Type B pancreatic cell (in vitro differentiated cells): ENCODE measurements at regions not wholly inside any gene's neighbourhood (a gene's known extent, or its start where the extent isn't known, plus 50 kb on each side); places are given as distances from the start of the nearest gene placed in this dataset.

Source experiments
- DNase-seq: peaks from one replicate; pipeline ENCODE4 v3.0.0; 2021; ENCODE audit warnings: mixed read lengths; ENCODE audit not compliant: unreplicated experiment; ENCODE audit errors: extremely low spot score
- H3K27ac Mint-ChIP-seq: 2 replicates; pipeline ENCODE4 v1.8.0; 2021; ENCODE audit warnings: mild to moderate bottlenecking, mixed read lengths
- H3K27me3 Mint-ChIP-seq: 2 replicates; pipeline ENCODE4 v1.8.0; 2021; ENCODE audit warnings: mixed read lengths
- H3K36me3 Mint-ChIP-seq: 2 replicates; pipeline ENCODE4 v1.8.0; 2021; ENCODE audit warnings: mixed read lengths
- H3K4me1 Mint-ChIP-seq: one replicate; pipeline ENCODE4 v1.8.0; 2021; ENCODE audit warnings: mixed read lengths; ENCODE audit not compliant: unreplicated experiment
- H3K4me3 Mint-ChIP-seq: 2 replicates; pipeline ENCODE4 v1.8.0; 2021; ENCODE audit warnings: mild to moderate bottlenecking, mixed read lengths
- H3K9me3 Mint-ChIP-seq: 2 replicates; pipeline ENCODE4 v1.8.0; 2021; ENCODE audit warnings: mixed read lengths
- TF ChIP-seq, protein P1 (sequence below): fragments of 200-600 bp; sonication (generic); conservative IDR thresholded peaks from 2 replicates; pipeline ENCODE4 v1.5.0; 2021; ENCODE audit warnings: antibody characterized with exemption, mild to moderate bottlenecking

GRCh38 chr13:80462567-80462966 is 121.6 kb upstream of the SPRY2 start:
- Mint-ChIP-seq H3K27ac (no peak overlapping the region), H3K9me3 (no peaks in the 10 kb centered on the region), H3K4me3 (no peak overlapping the region), H3K27me3 (no peaks in the 10 kb centered on the region), H3K4me1 (no peaks in the 10 kb centered on the region), H3K36me3 (no peaks in the 10 kb centered on the region)
- no peak for DNase-seq
- TF ChIP-seq, protein P1, sequence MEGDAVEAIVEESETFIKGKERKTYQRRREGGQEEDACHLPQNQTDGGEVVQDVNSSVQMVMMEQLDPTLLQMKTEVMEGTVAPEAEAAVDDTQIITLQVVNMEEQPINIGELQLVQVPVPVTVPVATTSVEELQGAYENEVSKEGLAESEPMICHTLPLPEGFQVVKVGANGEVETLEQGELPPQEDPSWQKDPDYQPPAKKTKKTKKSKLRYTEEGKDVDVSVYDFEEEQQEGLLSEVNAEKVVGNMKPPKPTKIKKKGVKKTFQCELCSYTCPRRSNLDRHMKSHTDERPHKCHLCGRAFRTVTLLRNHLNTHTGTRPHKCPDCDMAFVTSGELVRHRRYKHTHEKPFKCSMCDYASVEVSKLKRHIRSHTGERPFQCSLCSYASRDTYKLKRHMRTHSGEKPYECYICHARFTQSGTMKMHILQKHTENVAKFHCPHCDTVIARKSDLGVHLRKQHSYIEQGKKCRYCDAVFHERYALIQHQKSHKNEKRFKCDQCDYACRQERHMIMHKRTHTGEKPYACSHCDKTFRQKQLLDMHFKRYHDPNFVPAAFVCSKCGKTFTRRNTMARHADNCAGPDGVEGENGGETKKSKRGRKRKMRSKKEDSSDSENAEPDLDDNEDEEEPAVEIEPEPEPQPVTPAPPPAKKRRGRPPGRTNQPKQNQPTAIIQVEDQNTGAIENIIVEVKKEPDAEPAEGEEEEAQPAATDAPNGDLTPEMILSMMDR = no peak

DNA sequence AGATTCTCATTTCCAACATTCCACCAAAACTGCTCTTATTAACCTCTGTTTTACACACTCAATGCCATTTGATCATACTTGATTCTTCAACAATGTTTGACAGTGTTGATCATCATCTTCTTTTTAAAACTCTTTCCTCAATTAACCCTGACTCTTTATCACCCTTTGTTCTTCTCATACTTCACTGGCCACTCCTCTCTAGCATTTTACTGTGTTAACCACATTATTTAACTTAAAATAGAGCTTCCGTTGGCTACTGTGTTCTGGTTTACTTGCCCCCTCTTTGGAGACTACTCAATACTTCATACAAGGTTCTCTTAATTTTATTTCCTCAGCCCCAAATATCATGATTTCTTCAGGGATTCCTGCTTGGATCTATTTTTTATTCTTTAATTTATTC is 121.1 kb upstream of the SPRY2 start:
- Mint-ChIP-seq H3K27ac (no peak overlapping the region), H3K4me3 (no peak overlapping the region), H3K36me3 (no peaks in the 10 kb centered on the region), H3K4me1 (no peaks in the 10 kb centered on the region), H3K27me3 (no peaks in the 10 kb centered on the region), H3K9me3 (no peaks in the 10 kb centered on the region)
- DNase-seq = no peak
- TF ChIP-seq, protein P1 = no peak

DNA sequence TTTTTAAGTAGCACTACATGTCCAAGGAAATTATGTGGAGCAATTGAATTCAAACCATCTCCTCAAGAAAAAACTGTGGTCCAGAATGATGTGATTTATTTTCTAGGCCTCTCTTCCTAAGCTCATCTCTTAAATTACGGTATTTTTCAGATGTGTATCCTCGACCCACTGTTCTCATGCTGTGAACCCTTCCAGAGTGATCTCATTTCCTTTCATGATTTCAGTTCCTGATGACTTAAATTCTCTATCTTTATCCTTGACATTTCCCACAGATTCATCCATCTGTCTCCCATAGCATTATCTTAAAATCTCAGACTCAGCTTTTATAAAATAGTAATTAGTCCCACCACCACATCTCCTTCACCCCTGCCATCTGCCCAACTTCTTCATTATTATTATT is 117.6 kb upstream of the SPRY2 start:
- H3K36me3 Mint-ChIP-seq = no peaks in the 10 kb centered on the region
- H3K4me1 Mint-ChIP-seq = no peaks in the 10 kb centered on the region
- no peaks in the 10 kb centered on the region for H3K27me3 Mint-ChIP-seq
- TF ChIP-seq, protein P1 = no peak
- no peak overlapping the region for H3K27ac Mint-ChIP-seq
- no peak for DNase-seq
- H3K9me3 Mint-ChIP-seq = no peaks in the 10 kb centered on the region
- no peak overlapping the region for H3K4me3 Mint-ChIP-seq

DNA sequence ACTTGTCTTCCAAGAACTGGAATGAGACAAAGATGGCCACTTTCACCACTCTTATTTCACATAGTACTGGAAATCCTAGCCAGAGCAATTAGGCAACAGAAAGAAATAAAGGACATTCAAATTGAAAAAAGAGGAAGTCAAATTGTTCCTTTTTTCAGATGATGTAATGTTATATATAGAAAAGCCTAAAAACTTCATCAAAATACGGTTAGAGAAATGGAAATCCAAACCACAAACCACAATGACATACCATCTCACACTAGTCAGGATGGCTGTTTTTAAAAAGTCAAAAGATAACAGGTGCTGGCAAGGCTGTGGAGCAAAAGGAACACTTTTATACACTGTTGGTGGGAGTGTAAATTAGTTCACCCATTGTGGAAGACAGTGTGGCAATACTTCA is 113.3 kb upstream of the SPRY2 start:
- no peak for DNase-seq
- Mint-ChIP-seq H3K27ac (no peak overlapping the region), H3K9me3 (no peaks in the 10 kb centered on the region), H3K4me1 (peaks cover 4% of the 10 kb centered on the region), H3K27me3 (no peaks in the 10 kb centered on the region), H3K36me3 (peaks cover 4% of the 10 kb centered on the region), H3K4me3 (no peak overlapping the region)
- TF ChIP-seq, protein P1 = no peak

DNA sequence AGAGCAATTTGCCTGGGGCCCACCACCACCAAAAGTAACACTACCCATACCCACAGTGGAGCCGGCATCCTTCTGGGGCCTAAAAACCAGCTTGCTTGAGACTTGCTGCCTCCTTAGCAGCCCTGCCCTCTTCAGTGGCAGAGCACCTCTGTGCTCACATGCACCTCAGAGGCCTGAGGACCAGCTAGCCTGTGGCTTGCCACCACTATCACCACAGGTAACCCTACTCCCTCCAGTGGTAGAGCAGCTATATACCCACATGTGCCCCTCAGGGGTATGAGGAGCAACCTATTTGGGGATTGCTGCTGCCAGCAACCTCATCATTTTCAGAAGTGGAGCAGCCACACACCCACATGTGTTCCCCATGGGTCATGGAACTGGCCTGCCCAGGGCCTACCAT is 111.4 kb upstream of the SPRY2 start:
- Mint-ChIP-seq H3K27ac (no peak overlapping the region), H3K9me3 (no peaks in the 10 kb centered on the region), H3K4me1 (peaks cover 4% of the 10 kb centered on the region), H3K27me3 (no peaks in the 10 kb centered on the region), H3K4me3 (no peak overlapping the region), H3K36me3 (peaks cover 4% of the 10 kb centered on the region)
- no peak for DNase-seq
- TF ChIP-seq, protein P1 = no peak

GRCh38 chr13:80451641-80452040 is 110.7 kb upstream of the SPRY2 start:
- TF ChIP-seq, protein P1 = no peak
- DNase-seq = no peak
- peaks cover 4% of the 10 kb centered on the region for H3K4me1 Mint-ChIP-seq
- H3K36me3 Mint-ChIP-seq = peaks cover 4% of the 10 kb centered on the region
- no peaks in the 10 kb centered on the region for H3K9me3 Mint-ChIP-seq
- H3K27ac Mint-ChIP-seq = no peak overlapping the region
- H3K27me3 Mint-ChIP-seq = no peaks in the 10 kb centered on the region
- no peak overlapping the region for H3K4me3 Mint-ChIP-seq
